Trophoblast cell (in vitro differentiated cells and primary cell): ENCODE measurements at regions not wholly inside any gene's neighbourhood (a gene's known extent, or its start where the extent isn't known, plus 50 kb on each side); places are given as distances from the start of the nearest gene placed in this dataset.

Source experiments
- DNase-seq, 2 donors: peaks; one replicate each; pipeline ENCODE4 v3.0.0-alpha.2; 2016
- H2AFZ ChIP-seq: 2 replicates; pipeline ENCODE4 v1.6.1; 2013; ENCODE audit warnings: low read length, moderate library complexity, mild to moderate bottlenecking; ENCODE audit not compliant: insufficient read depth, poor library complexity
- H2AK5ac ChIP-seq: 2 replicates; pipeline ENCODE4 v1.6.1; 2013; ENCODE audit warnings: mild to moderate bottlenecking, low read length
- H2BK120ac ChIP-seq: 2 replicates; pipeline ENCODE4 v1.6.1; 2013; ENCODE audit warnings: low read length, mild to moderate bottlenecking, moderate library complexity; ENCODE audit not compliant: insufficient read depth, poor library complexity
- H2BK12ac ChIP-seq: 2 replicates; pipeline ENCODE4 v1.6.1; 2013; ENCODE audit warnings: mild to moderate bottlenecking, low read length, moderate library complexity
- H2BK5ac ChIP-seq: 2 replicates; pipeline ENCODE4 v1.6.1; 2013; ENCODE audit warnings: low read length, low read depth, moderate library complexity, mild to moderate bottlenecking; ENCODE audit not compliant: poor library complexity
- H3K14ac ChIP-seq: 2 replicates; pipeline ENCODE4 v1.6.1; 2013; ENCODE audit warnings: mild to moderate bottlenecking, low read length
- H3K18ac ChIP-seq: 2 replicates; pipeline ENCODE4 v1.6.1; 2013; ENCODE audit warnings: mild to moderate bottlenecking, low read length
- H3K23ac ChIP-seq: 2 replicates; pipeline ENCODE4 v1.6.1; 2013; ENCODE audit warnings: low read length
- H3K27ac ChIP-seq: 2 replicates; pipeline ENCODE4 v1.5.1; 2013; ENCODE audit warnings: low read depth, mild to moderate bottlenecking, inconsistent platforms, low read length, moderate library complexity
- H3K27me3 ChIP-seq: 2 replicates; pipeline ENCODE4 v1.6.1; 2013; ENCODE audit warnings: inconsistent platforms, mild to moderate bottlenecking, low read length, moderate library complexity; ENCODE audit not compliant: insufficient read depth
- H3K36me3 ChIP-seq, 2 experiments: 1 replicate in 1 of 2; 2 replicates in 1 of 2; pipeline ENCODE4 v1.6.1; 2013; ENCODE audit warnings: low read length in 2 of 2, mild to moderate bottlenecking in 2 of 2, moderate library complexity in 1 of 2; ENCODE audit not compliant: insufficient read depth in 2 of 2, control insufficient read depth in 1 of 2
- H3K4ac ChIP-seq: 2 replicates; pipeline ENCODE4 v1.6.1; 2013; ENCODE audit warnings: low read depth, mild to moderate bottlenecking, low read length, moderate library complexity
- H3K4me1 ChIP-seq, 2 experiments: 1 replicate in 1 of 2; 2 replicates in 1 of 2; pipeline ENCODE4 v1.6.1; 2013; ENCODE audit warnings: low read length in 2 of 2, mild to moderate bottlenecking in 2 of 2, moderate library complexity in 1 of 2; ENCODE audit not compliant: insufficient read depth in 2 of 2, control insufficient read depth in 1 of 2
- H3K4me2 ChIP-seq: 2 replicates; pipeline ENCODE4 v1.6.1; 2013; ENCODE audit warnings: inconsistent platforms, mild to moderate bottlenecking, low read length, moderate library complexity
- H3K4me3 ChIP-seq: 2 replicates; pipeline ENCODE4 v1.5.1; 2013; ENCODE audit warnings: mild to moderate bottlenecking, low read depth, low read length, inconsistent platforms
- H3K79me1 ChIP-seq: one replicate; pipeline ENCODE4 v1.6.1; 2013; ENCODE audit warnings: low read length
- H3K79me2 ChIP-seq: 2 replicates; pipeline ENCODE4 v1.6.1; 2013; ENCODE audit warnings: low read length, mild to moderate bottlenecking; ENCODE audit not compliant: control insufficient read depth, insufficient read depth, poor library complexity
- H3K9ac ChIP-seq: 2 replicates; pipeline ENCODE4 v1.6.1; 2013; ENCODE audit warnings: mild to moderate bottlenecking, low read length
- H3K9me3 ChIP-seq: 2 replicates; pipeline ENCODE4 v1.6.1; 2013; ENCODE audit warnings: low read depth, mild to moderate bottlenecking, control low read depth, inconsistent platforms, low read length; ENCODE audit not compliant: insufficient read depth
- H4K12ac ChIP-seq: 2 replicates; pipeline ENCODE4 v1.6.1; 2013; ENCODE audit warnings: low read depth, mild to moderate bottlenecking, low read length, moderate library complexity
- H4K8ac ChIP-seq: 2 replicates; pipeline ENCODE4 v1.6.1; 2013; ENCODE audit warnings: low read depth, mild to moderate bottlenecking, low read length, moderate library complexity
- H4K91ac ChIP-seq: one replicate; pipeline ENCODE4 v1.6.1; 2013; ENCODE audit warnings: low read depth, mild to moderate bottlenecking, low read length, moderate library complexity
- WGBS: extraction: QIAGEN DNeasy Blood & Tissue Kit; methylation state at CpG from one replicate; pipeline ENCODE4 v1.1.7; 2013; ENCODE audit warnings: missing lambda C conversion rate; ENCODE audit not compliant: insufficient read length, insufficient coverage; ENCODE audit errors: extremely low coverage; 5-methylcytosine and 5-hydroxymethylcytosine counted together

DNA sequence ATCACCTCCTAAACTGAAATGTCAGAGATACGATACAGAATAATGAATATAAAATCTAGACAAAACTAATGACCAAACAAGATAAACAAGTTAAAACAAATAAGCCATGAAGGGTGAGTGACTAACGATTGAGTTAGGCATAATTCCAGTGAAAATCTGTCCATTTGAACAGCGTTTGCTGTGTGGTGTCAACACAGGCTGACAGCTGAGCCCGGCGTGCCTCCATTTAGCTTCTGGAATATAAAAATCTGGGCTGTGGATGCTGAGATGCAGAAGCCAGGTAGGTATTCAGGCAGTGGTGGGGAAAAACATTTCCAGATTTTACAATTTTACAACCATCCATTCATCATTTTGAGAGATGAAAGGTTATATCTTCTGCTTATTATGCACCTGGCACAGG lies 2041.4 kb upstream of the CELF4 start:
- H3K27ac ChIP-seq = no peak overlapping the region

DNA sequence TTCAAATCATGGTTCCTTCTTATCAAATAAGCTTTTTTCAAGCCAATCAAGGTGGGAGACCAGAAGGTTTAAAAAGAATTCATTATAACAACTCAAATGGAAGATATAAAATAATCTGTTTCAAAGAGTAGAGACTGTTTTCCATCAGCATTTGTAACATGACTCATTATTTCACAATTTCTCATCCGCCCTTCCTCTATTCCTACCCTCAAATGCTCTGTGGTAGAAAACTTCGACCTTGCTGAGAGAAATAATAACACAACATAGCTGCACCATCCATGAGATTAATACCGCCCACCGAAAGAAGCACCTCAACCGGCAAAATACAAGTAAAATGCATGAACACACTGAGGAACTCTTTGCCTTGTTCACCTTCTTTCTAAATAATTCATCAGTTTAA lies 2039.2 kb upstream of the CELF4 start:
- Histone ChIP-seq H2BK12ac (no peak overlapping the region), H4K12ac (no peak overlapping the region), H3K4me3 (no peak overlapping the region), H3K27me3 (no peaks in the 10 kb centered on the region), H3K18ac (no peak overlapping the region), H3K9ac (no peak overlapping the region), H3K27ac (no peak overlapping the region), H3K4me2 (no peak overlapping the region), H3K79me2 (no peaks in the 10 kb centered on the region), H3K14ac (no peak overlapping the region), H2AK5ac (no peak overlapping the region), H3K9me3 (no peaks in the 10 kb centered on the region), H2BK5ac (no peak overlapping the region), H3K79me1 (no peaks in the 10 kb centered on the region), H4K91ac (no peak overlapping the region), H3K23ac (no peak overlapping the region), H2AFZ (no peak overlapping the region), H2BK120ac (no peak overlapping the region), H3K4ac (no peak overlapping the region), H3K36me3 (no peaks in the 10 kb centered on the region), H3K4me1 (no peaks in the 10 kb centered on the region), H4K8ac (no peak overlapping the region)
- WGBS = no CpG with 5 or more reads among the region's 5 CpGs
- peak in 1 of 2 donors; percentile 6 for DNase-seq

More for the DNA sequence above, 2041.4 kb upstream of the CELF4 start:
- H2AFZ ChIP-seq = no peak overlapping the region
- H3K27me3 ChIP-seq = no peaks in the 10 kb centered on the region
- peaks cover 2% of the 10 kb centered on the region for H3K79me1 ChIP-seq
- no peak overlapping the region for H3K4me2 ChIP-seq
- peaks cover 0 to 2% of the 10 kb centered on the region in 2 experiments for H3K4me1 ChIP-seq
- no peak overlapping the region for H4K91ac ChIP-seq
- H2AK5ac ChIP-seq = no peak overlapping the region
- H2BK120ac ChIP-seq = no peak overlapping the region
- no peak overlapping the region for H3K4ac ChIP-seq
- no peak overlapping the region for H3K18ac ChIP-seq
- H3K9me3 ChIP-seq = no peaks in the 10 kb centered on the region
- no CpG with 5 or more reads among the region's 5 CpGs for WGBS
- H4K8ac ChIP-seq = no peak overlapping the region
- H3K36me3 ChIP-seq = no peaks in the 10 kb centered on the region
- no peak overlapping the region for H3K14ac ChIP-seq
- H3K9ac ChIP-seq = no peak overlapping the region
- no peak overlapping the region for H3K23ac ChIP-seq
- no peak overlapping the region for H2BK5ac ChIP-seq
- no peak overlapping the region for H4K12ac ChIP-seq
- no peaks in the 10 kb centered on the region for H3K79me2 ChIP-seq
- no peak for DNase-seq
- no peak overlapping the region for H2BK12ac ChIP-seq
- H3K4me3 ChIP-seq = no peak overlapping the region

GRCh38 chr18:39602131-39602530 lies 2036.5 kb upstream of the CELF4 start:
- Histone ChIP-seq H2BK5ac (no peak overlapping the region), H3K4me2 (no peak overlapping the region), H3K4me3 (no peak overlapping the region), H3K23ac (no peak overlapping the region), H3K27me3 (no peaks in the 10 kb centered on the region), H3K79me2 (no peaks in the 10 kb centered on the region), H3K4ac (no peak overlapping the region), H3K79me1 (no peaks in the 10 kb centered on the region), H2BK12ac (no peak overlapping the region), H3K27ac (no peak overlapping the region), H3K36me3 (no peaks in the 10 kb centered on the region), H3K9ac (no peak overlapping the region), H3K18ac (no peak overlapping the region), H3K9me3 (no peaks in the 10 kb centered on the region), H2AFZ (no peak overlapping the region), H4K91ac (no peak overlapping the region), H2AK5ac (no peak overlapping the region), H4K8ac (no peak overlapping the region), H4K12ac (no peak overlapping the region), H2BK120ac (no peak overlapping the region), H3K4me1 (no peaks in the 10 kb centered on the region), H3K14ac (no peak overlapping the region)
- no CpG with 5 or more reads among the region's 4 CpGs for WGBS
- DNase-seq = no peak

- no peak overlapping the region for H2BK120ac ChIP-seq
- no peak overlapping the region for H4K8ac ChIP-seq
- no peak overlapping the region for H2BK5ac ChIP-seq
- H3K4me3 ChIP-seq = no peak overlapping the region
- no peaks in the 10 kb centered on the region for H3K79me2 ChIP-seq
- H2BK12ac ChIP-seq = no peak overlapping the region
- no peak overlapping the region for H4K91ac ChIP-seq
- no peaks in the 10 kb centered on the region for H3K9me3 ChIP-seq
- H3K18ac ChIP-seq = no peak overlapping the region
- H2AFZ ChIP-seq = no peak overlapping the region
- H3K27ac ChIP-seq = no peak overlapping the region
- no peak overlapping the region for H3K23ac ChIP-seq
- no peak overlapping the region for H3K9ac ChIP-seq
- no peaks in the 10 kb centered on the region for H3K4me1 ChIP-seq
- H3K4me2 ChIP-seq = no peak overlapping the region
- H4K12ac ChIP-seq = no peak overlapping the region
- H3K14ac ChIP-seq = no peak overlapping the region
- no peak overlapping the region for H2AK5ac ChIP-seq
- H3K79me1 ChIP-seq = no peaks in the 10 kb centered on the region
- no peaks in the 10 kb centered on the region for H3K27me3 ChIP-seq
- no peaks in the 10 kb centered on the region for H3K36me3 ChIP-seq
- no peak for DNase-seq
- H3K4ac ChIP-seq = no peak overlapping the region
- no CpG with 5 or more reads among the region's 4 CpGs for WGBS
Observed at GRCh38 chr18:39600894-39601293, 2035.3 kb upstream of the CELF4 start.
